ENCODE measurements at regions not wholly inside any gene's neighbourhood (a gene's known extent, or its start where the extent isn't known, plus 50 kb on each side); places are given as distances from the start of the nearest gene placed in this dataset.

DNA sequence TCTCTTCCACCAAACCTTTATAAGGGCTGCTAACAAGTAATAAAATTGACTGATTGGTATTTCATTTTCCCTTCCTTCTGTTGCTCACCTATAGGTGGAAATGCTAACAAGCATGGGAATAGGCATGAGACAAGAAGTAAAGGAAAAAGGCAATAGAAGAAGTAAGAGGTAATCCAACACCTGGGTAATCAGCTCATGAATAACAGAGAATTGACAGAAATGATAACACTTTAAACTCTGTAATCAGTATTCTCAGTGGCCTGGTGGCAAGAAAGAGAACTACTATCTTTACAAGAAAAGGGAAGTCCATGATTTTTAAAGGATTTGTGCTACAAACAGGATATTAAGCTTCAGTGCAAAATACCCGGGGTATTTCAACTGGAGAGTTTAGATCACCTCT lies 737.8 kb downstream of the RERGL start:
- no peak overlapping the region for H2AFZ ChIP-seq (ENCODE audit: insufficient read depth, low read depth, low read length, poor library complexity, severe bottlenecking)
- CTCF ChIA-PET: no interaction called here
- TF ChIP-seq CTCF (IDR thresholded peaks at IDR 0.05) (no peak), EZH2 (IDR thresholded peaks at IDR 0.05; ENCODE audit: borderline replicate concordance, insufficient read depth, low read depth, low read length, poor library complexity, severe bottlenecking) (no peak)
- ATAC-seq (ENCODE audit: low read depth) (no peak), DNase-seq (no peak)
- H3K27me3 ChIP-seq (replicated peaks in 1 of 4; ENCODE audit: control extremely low read depth in 1 of 4, control insufficient read depth in 3 of 4, insufficient read depth in 4 of 4, low read length in 3 of 4): no peaks in the 10 kb centered on the region
- H3K79me2 ChIP-seq (ENCODE audit: control insufficient read depth, insufficient read depth, low read length): no peaks in the 10 kb centered on the region
- H3K27ac ChIP-seq (ENCODE audit: low read length in 2 of 2): no peak overlapping the region
- H3K9ac ChIP-seq (ENCODE audit: low read length): no peak overlapping the region
- H3K4me1 ChIP-seq (ENCODE audit: control insufficient read depth in 2 of 2, insufficient read depth in 2 of 2, low read length in 2 of 2): no peaks in the 10 kb centered on the region
- H3K4me3 ChIP-seq (ENCODE audit: control extremely low read depth in 1 of 5, extremely low read depth in 1 of 5, insufficient read depth in 1 of 5, low read depth in 2 of 5, low read length in 4 of 5): no peak overlapping the region
- POLR2A ChIA-PET: no interaction called here
- no peaks in the 10 kb centered on the region for H4K20me1 ChIP-seq (ENCODE audit: control insufficient read depth, insufficient read depth, low read length, poor library complexity, severe bottlenecking)
- H3K27me3 Mint-ChIP-seq: no peaks in the 10 kb centered on the region
- no peaks in the 10 kb centered on the region for H3K9me3 ChIP-seq (ENCODE audit: control extremely low read depth in 1 of 3, control insufficient read depth in 2 of 3, insufficient read depth in 1 of 3, low read length in 2 of 3)
- H3K9me3 Mint-ChIP-seq (ENCODE audit: insufficient read depth): no peaks in the 10 kb centered on the region
- H3K27ac Mint-ChIP-seq: no peak overlapping the region
- H3K36me3 ChIP-seq (replicated peaks in 1 of 2; ENCODE audit: control extremely low read depth in 1 of 2, control insufficient read depth in 1 of 2, extremely low read depth in 1 of 2, insufficient read depth in 2 of 2, low read length in 1 of 2): no peaks in the 10 kb centered on the region
- H3K4me1 Mint-ChIP-seq: no peaks in the 10 kb centered on the region
- intact Hi-C loops (cut with micrococcal nuclease): no loop called here
- no peak overlapping the region for H3K4me3 Mint-ChIP-seq
- no peak overlapping the region for H3K4me2 ChIP-seq (replicated peaks; ENCODE audit: low read depth, low read length, poor library complexity, severe bottlenecking)
- WGBS (ENCODE audit: insufficient coverage): no CpG with 5 or more reads among the region's 1 CpG

DNA sequence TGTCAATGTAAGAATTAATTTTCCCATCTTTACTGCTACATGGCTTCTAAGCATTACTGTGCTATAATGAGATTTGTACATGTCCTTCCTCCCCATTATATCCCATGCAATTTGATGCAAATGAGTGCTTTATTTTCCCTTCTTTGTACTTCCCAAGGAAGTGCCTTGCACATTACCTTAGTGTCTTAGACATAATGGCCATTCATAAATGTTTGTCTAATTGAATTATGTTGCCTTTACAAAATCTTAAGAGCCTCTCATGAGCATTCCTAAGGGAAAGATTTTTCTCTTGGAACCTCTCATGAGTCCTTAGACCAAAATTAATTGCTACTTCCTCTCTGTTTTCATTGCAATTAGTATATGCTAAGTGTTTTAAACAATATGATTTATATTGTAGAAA lies 741.7 kb downstream of the RERGL start:
- intact Hi-C loops (cut with micrococcal nuclease): no loop called here
- ATAC-seq (ENCODE audit: low read depth): no peak
- no peaks in the 10 kb centered on the region for H3K4me1 ChIP-seq (ENCODE audit: control insufficient read depth in 2 of 2, insufficient read depth in 2 of 2, low read length in 2 of 2)
- H3K4me3 ChIP-seq (ENCODE audit: control extremely low read depth in 1 of 5, extremely low read depth in 1 of 5, insufficient read depth in 1 of 5, low read depth in 2 of 5, low read length in 4 of 5): no peak overlapping the region
- no peaks in the 10 kb centered on the region for H3K79me2 ChIP-seq (ENCODE audit: control insufficient read depth, insufficient read depth, low read length)
- DNase-seq: no peak
- no peaks in the 10 kb centered on the region for H3K4me1 Mint-ChIP-seq
- no peaks in the 10 kb centered on the region for H4K20me1 ChIP-seq (ENCODE audit: control insufficient read depth, insufficient read depth, low read length, poor library complexity, severe bottlenecking)
- H3K36me3 ChIP-seq (replicated peaks in 1 of 2; ENCODE audit: control extremely low read depth in 1 of 2, control insufficient read depth in 1 of 2, extremely low read depth in 1 of 2, insufficient read depth in 2 of 2, low read length in 1 of 2): no peaks in the 10 kb centered on the region
- ChIA-PET CTCF (no interaction called here), POLR2A (no interaction called here)
- H3K9ac ChIP-seq (ENCODE audit: low read length): no peak overlapping the region
- peaks cover 0 to 3% (median 0%) of the 10 kb centered on the region in 3 donors for H3K9me3 ChIP-seq (ENCODE audit: control extremely low read depth in 1 of 3, control insufficient read depth in 2 of 3, insufficient read depth in 1 of 3, low read length in 2 of 3)
- no peak overlapping the region for H3K27ac ChIP-seq (ENCODE audit: low read length in 2 of 2)
- no peak overlapping the region for H2AFZ ChIP-seq (ENCODE audit: insufficient read depth, low read depth, low read length, poor library complexity, severe bottlenecking)
- no peaks in the 10 kb centered on the region for H3K27me3 ChIP-seq (replicated peaks in 1 of 4; ENCODE audit: control extremely low read depth in 1 of 4, control insufficient read depth in 3 of 4, insufficient read depth in 4 of 4, low read length in 3 of 4)
- H3K27me3 Mint-ChIP-seq: no peaks in the 10 kb centered on the region
- no peak overlapping the region for H3K4me2 ChIP-seq (replicated peaks; ENCODE audit: low read depth, low read length, poor library complexity, severe bottlenecking)
- H3K4me3 Mint-ChIP-seq: no peak overlapping the region
- TF ChIP-seq CTCF (IDR thresholded peaks at IDR 0.05): no peak
- TF ChIP-seq EZH2 (IDR thresholded peaks at IDR 0.05; ENCODE audit: borderline replicate concordance, insufficient read depth, low read depth, low read length, poor library complexity, severe bottlenecking): no peak
- no peaks in the 10 kb centered on the region for H3K9me3 Mint-ChIP-seq (ENCODE audit: insufficient read depth)
- no peak overlapping the region for H3K27ac Mint-ChIP-seq

Data from B cell (primary cell).